ENCODE measurements at regions not wholly inside any gene's neighbourhood (a gene's known extent, or its start where the extent isn't known, plus 50 kb on each side); places are given as distances from the start of the nearest gene placed in this dataset.

- TF ChIP-seq KDM1A (IDR thresholded peaks at IDR 0.05; ENCODE audit: borderline replicate concordance, low read length), result no peak
- TF ChIP-seq CTCF (IDR thresholded peaks at IDR 0.05; ENCODE audit: control extremely low read depth in 1 of 3, insufficient read depth in 1 of 3, low read depth in 1 of 3, low read length in 3 of 3), result no peak
- no peak for TF ChIP-seq POLR2AphosphoS5 (IDR thresholded peaks at IDR 0.05; ENCODE audit: low read depth, low read length)
- no peak for TF ChIP-seq SUZ12 (IDR thresholded peaks at IDR 0.05; ENCODE audit: low read length)
- no peak for TF ChIP-seq EZH2 (IDR thresholded peaks at IDR 0.05; ENCODE audit: low read depth, low read length, severe bottlenecking)
- no peak for TF ChIP-seq MAFK (IDR thresholded peaks at IDR 0.05; ENCODE audit: low read depth, low read length)
- TF ChIP-seq YY1 (IDR thresholded peaks at IDR 0.05; ENCODE audit: low read depth, low read length), result no peak
- no peak for TF ChIP-seq SIRT6 (IDR thresholded peaks at IDR 0.05; ENCODE audit: low read length)
- no peak for TF ChIP-seq RAD21 (IDR thresholded peaks at IDR 0.05 in 1 of 2, conservative IDR thresholded peaks at IDR 0.05 in 1 of 2; ENCODE audit: low read depth in 2 of 2, low read length in 2 of 2)
Observed at GRCh38 chr6:147933224-147933623, 409.4 kb upstream of the SASH1 start.

All from H1 (cell line).